ENCODE measurements at regions not wholly inside any gene's neighbourhood (a gene's known extent, or its start where the extent isn't known, plus 50 kb on each side); places are given as distances from the start of the nearest gene placed in this dataset.
A peak's percentile ranks its signal among the peaks of the same experiment; 100 is the strongest.

DNA sequence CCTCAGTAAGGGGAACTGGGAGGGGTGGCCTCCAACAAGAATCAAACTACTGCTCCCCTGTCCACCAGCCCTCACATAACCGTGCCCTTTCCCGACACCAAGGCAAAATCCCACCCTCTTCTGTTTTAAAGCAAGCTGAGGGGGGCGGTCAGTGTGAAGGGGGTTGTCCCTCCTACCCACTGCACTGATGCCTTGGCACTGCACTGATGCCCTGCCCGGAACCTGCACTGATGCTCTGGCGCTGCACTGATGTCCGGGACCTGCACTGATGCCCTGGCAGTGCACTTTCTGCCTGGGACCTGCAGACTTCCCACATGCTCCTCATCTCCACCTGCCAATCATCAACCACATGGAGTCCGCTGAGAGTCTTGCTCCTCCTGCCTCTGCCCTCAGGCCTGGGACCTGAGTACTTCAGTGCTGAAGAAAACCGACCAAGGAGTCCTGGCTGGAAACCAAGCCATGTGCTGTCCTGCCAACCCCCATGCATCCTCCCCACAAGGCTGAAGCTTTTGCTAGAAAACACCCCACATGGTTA, 179.5 kb downstream of the SMAD2 start:
- DNase-seq: no peak
- H3K4me1 Mint-ChIP-seq (ENCODE audit: low read depth): no peaks in the 10 kb centered on the region
- H3K36me3 Mint-ChIP-seq (ENCODE audit: low read depth): no peaks in the 10 kb centered on the region
- H3K27ac Mint-ChIP-seq: no peak overlapping the region
- H3K4me3 Mint-ChIP-seq: no peak overlapping the region
- peaks cover 18% of the 10 kb centered on the region for H3K27me3 Mint-ChIP-seq (ENCODE audit: insufficient read depth)
- no peaks in the 10 kb centered on the region for H3K9me3 Mint-ChIP-seq
- TF ChIP-seq, protein P1, sequence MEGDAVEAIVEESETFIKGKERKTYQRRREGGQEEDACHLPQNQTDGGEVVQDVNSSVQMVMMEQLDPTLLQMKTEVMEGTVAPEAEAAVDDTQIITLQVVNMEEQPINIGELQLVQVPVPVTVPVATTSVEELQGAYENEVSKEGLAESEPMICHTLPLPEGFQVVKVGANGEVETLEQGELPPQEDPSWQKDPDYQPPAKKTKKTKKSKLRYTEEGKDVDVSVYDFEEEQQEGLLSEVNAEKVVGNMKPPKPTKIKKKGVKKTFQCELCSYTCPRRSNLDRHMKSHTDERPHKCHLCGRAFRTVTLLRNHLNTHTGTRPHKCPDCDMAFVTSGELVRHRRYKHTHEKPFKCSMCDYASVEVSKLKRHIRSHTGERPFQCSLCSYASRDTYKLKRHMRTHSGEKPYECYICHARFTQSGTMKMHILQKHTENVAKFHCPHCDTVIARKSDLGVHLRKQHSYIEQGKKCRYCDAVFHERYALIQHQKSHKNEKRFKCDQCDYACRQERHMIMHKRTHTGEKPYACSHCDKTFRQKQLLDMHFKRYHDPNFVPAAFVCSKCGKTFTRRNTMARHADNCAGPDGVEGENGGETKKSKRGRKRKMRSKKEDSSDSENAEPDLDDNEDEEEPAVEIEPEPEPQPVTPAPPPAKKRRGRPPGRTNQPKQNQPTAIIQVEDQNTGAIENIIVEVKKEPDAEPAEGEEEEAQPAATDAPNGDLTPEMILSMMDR (IDR thresholded peaks at IDR 0.05): no peak

DNA sequence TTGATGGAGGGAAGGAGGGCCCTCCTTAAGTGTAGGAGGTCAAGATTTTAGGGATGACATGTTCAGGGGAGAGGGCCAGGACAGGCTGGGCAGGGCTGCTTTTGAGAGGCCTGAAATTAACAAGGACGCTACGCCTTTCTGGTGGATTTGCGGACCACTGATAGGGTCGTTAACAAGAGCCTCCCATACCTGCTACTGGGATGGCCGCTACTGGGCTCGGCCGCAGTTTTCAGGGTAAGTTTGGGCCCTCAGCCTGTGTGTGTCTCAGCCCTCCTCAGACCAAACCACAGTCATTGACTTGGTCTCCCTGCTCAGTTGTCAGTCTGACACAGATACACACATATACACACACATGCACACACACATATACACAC, 180.9 kb downstream of the SMAD2 start:
- DNase-seq: no peak
- Mint-ChIP-seq H3K27me3 (ENCODE audit: insufficient read depth) (peaks cover 17% of the 10 kb centered on the region), H3K4me1 (ENCODE audit: low read depth) (no peaks in the 10 kb centered on the region), H3K4me3 (no peak overlapping the region), H3K36me3 (ENCODE audit: low read depth) (no peaks in the 10 kb centered on the region), H3K27ac (no peak overlapping the region), H3K9me3 (no peaks in the 10 kb centered on the region)
- TF ChIP-seq, protein P1 (IDR thresholded peaks at IDR 0.05): no peak

DNA sequence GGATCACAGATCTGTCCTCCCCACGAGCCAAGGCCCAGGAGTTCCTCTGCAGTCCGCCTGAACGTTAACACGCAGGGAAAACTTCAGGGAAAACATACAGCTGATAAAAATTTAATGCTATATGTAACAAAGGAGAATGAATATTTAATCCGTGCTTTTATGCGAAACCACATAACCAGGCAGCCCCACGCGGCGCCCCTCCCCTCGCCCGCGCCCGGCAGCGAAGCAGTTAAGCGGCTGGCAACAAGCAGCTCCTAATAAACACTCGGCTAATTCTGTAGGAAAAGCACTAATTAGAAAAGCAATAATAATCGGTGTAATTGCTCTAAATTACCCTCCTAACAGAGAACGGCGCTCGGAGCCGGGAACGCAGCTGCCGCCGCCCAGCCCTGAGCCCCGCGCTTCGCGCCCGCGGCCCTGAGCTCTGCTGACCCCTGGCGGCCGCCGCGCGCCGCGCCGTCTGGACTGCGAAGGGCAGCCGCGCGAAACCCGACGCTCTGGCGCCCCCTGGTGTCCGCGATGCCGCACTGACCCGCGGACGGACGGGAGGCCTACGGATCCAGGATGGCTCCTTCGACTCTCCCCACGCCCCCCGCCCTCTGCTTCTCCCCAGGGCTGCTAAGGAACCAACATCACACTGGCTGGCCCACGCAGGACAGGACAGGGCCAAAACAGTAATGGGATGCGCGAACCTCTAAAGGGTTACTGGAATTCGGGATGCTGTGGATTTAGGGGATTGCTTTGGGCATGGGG, 181.4 kb downstream of the SMAD2 start:
- TF ChIP-seq, protein P1 (IDR thresholded peaks at IDR 0.05): peak; percentile 100
- Mint-ChIP-seq H3K27ac (no peak overlapping the region), H3K9me3 (no peaks in the 10 kb centered on the region), H3K36me3 (ENCODE audit: low read depth) (no peaks in the 10 kb centered on the region), H3K27me3 (ENCODE audit: insufficient read depth) (peaks cover 15% of the 10 kb centered on the region), H3K4me1 (ENCODE audit: low read depth) (no peaks in the 10 kb centered on the region), H3K4me3 (no peak overlapping the region; the same call in 1 of the 2 replicates)
- DNase-seq: peak; percentile 33

DNA sequence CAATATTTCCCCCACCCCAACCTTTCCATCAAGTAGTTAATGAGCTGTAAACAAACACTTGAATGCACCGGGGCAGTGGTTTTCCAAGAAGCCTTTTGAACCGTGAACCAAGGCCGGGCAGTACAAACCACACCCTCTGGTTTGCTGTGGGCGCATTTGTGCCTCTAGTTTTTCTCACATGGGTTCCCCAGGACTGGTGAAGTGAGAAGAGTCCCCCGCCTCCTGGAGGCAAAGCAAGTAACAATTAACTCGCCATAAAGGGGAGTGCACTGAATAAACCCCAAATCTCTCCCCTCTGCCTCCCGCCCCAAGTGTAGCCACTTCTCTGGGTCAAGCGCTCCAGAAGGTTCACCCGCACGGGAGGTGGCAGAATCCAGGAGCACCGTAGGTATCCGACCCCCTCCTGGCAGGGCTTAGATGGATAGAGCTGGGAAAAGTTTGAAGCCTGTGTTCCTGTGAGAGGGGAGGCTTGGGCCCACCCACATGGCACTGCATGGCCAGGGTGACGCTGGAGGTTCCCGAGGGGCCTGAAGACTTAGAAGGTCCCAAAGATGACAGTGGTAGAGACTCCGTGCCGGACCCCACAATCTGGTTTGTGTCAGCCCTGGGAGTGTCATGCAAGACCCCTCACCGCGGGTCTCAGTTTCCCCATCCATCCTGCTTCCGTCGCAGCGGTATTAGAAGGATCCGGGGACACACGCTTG, 182.2 kb downstream of the SMAD2 start:
- H3K27me3 Mint-ChIP-seq (ENCODE audit: insufficient read depth): peaks cover 15% of the 10 kb centered on the region
- H3K4me1 Mint-ChIP-seq (ENCODE audit: low read depth): no peaks in the 10 kb centered on the region
- H3K4me3 Mint-ChIP-seq: no peak overlapping the region; the same call in 1 of the 2 replicates
- TF ChIP-seq, protein P1 (IDR thresholded peaks at IDR 0.05): no peak
- no peak overlapping the region for H3K27ac Mint-ChIP-seq
- H3K36me3 Mint-ChIP-seq (ENCODE audit: low read depth): no peaks in the 10 kb centered on the region
- no peak for DNase-seq
- H3K9me3 Mint-ChIP-seq: no peaks in the 10 kb centered on the region

DNA sequence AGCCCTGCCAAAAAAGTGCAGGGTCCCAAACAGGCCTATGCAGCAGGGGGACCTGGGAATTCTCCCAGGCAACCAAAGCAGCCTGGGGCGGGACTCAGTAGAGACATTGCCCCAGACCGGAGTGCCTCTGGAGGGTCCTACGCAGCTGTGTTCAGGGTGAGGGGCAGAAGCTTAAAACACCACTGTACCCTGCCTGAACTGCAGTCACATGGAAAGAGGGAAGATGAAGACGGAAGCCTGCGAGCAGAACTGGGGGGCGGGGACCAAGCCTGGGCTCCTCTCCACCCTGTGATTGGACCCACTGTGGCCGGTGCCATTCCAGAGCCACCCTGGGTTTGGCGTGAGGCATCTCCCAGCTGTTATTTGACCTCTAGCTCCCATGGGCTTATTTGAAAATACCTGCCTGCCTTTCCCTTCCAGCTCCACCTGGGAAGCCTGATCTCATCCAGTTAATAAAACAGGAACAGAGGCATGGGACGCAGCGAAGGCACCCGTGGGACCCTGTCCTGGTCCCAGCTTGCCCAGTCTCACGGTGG, 183.1 kb downstream of the SMAD2 start:
- TF ChIP-seq, protein P1 (IDR thresholded peaks at IDR 0.05): no peak
- Mint-ChIP-seq H3K27me3 (ENCODE audit: insufficient read depth) (peaks cover 13% of the 10 kb centered on the region), H3K27ac (no peak overlapping the region), H3K36me3 (ENCODE audit: low read depth) (no peaks in the 10 kb centered on the region), H3K4me1 (ENCODE audit: low read depth) (no peaks in the 10 kb centered on the region), H3K9me3 (no peaks in the 10 kb centered on the region), H3K4me3 (no peak overlapping the region)
- DNase-seq: no peak

All from HFFc6 (cell line).